ENCODE measurements at regions not wholly inside any gene's neighbourhood (a gene's known extent, or its start where the extent isn't known, plus 50 kb on each side); places are given as distances from the start of the nearest gene placed in this dataset.

DNA sequence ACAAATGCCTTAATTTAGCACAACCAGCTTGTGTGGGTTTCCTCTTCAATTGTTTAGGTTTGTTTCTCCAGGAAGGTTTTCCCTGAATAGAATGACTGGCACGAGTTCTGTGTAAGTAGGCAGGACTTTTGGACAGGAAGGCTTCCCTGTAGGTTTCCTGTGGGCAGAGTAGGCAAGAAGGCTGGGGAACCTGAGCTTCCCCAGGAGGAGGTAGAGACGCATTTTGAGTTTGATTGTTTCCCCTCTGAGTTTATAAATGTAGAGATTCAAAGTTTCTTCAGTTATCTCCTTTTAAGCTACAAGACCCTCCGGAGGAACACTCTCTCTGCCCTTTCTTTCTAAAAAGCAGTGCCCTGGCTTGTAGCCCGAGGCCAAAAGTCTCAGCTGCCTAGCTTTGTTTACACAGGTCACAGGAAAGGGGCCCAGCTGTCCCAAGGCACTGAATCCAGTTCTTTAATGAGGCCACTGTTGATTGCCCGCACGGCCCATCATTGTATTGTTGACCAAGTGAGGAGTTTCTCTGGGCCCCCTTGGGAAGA is 66.6 kb upstream of the RDX start:
- H3K4me3 ChIP-seq (ENCODE audit: low read depth, low read length): no peak overlapping the region
- no peak for TF ChIP-seq CTCF (IDR thresholded peaks at IDR 0.05; ENCODE audit: insufficient read depth, low read length, missing control alignments)
- ChIA-PET CTCF (interaction anchor here (1.1 to 7.4 kb wide), 3 partner anchors 13 to 163 kb away, joined by 4 to 88 read pairs (median 4); no protein-coding TSS in a partner anchor), POLR2A (no interaction called here)
- no peak for DNase-seq (ENCODE audit: low read depth, low spot score)

- ChIA-PET POLR2A (no interaction called here), CTCF (interaction anchor here (1.4 to 7.4 kb wide), 3 partner anchors 9 to 166 kb away, joined by 4 to 88 read pairs (median 7); partner anchors contain the start of gene FDX1)
- no peak overlapping the region for H3K4me3 ChIP-seq (ENCODE audit: low read depth, low read length)
- no peak for TF ChIP-seq CTCF (IDR thresholded peaks at IDR 0.05; ENCODE audit: insufficient read depth, low read length, missing control alignments)
- no peak for DNase-seq (ENCODE audit: low read depth, low spot score)
These were observed 63.5 kb upstream of the FDX1 start for GRCh38 chr11:110366291-110366690.

DNA sequence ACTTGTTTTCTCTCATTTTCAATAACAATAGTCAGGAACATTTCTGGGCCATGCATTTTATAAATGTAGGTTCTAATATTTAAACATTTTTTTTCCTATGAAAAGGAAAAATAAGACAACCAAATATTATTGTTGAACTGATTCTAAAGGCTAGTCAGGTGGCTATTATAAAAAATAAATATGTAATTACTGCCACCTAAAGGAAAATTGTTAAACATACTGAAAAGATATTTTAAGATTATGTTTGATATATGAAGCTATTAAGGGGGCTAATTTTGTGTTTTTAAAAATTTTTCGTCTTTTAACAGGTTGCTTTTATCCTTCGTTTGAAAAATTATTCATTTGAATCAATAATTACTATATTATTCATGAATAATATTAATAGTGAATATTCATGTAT is 62.2 kb upstream of the FDX1 start:
- ChIA-PET CTCF (interaction anchor here (0.7 to 7.4 kb wide), 9 partner anchors 10 to 423 kb away, joined by 3 to 88 read pairs (median 4); partner anchors contain the start of gene FDX1), POLR2A (no interaction called here)
- no peak for TF ChIP-seq CTCF (IDR thresholded peaks at IDR 0.05; ENCODE audit: insufficient read depth, low read length, missing control alignments)
- H3K4me3 ChIP-seq (ENCODE audit: low read depth, low read length): no peak overlapping the region
- no peak for DNase-seq (ENCODE audit: low read depth, low spot score)

GRCh38 chr11:110371084-110371483 is 58.7 kb upstream of the FDX1 start:
- CTCF ChIA-PET: interaction anchor here (12.2 kb wide), 1 partner anchor 170 kb away, joined by 206 read pairs; no protein-coding TSS in a partner anchor

DNA sequence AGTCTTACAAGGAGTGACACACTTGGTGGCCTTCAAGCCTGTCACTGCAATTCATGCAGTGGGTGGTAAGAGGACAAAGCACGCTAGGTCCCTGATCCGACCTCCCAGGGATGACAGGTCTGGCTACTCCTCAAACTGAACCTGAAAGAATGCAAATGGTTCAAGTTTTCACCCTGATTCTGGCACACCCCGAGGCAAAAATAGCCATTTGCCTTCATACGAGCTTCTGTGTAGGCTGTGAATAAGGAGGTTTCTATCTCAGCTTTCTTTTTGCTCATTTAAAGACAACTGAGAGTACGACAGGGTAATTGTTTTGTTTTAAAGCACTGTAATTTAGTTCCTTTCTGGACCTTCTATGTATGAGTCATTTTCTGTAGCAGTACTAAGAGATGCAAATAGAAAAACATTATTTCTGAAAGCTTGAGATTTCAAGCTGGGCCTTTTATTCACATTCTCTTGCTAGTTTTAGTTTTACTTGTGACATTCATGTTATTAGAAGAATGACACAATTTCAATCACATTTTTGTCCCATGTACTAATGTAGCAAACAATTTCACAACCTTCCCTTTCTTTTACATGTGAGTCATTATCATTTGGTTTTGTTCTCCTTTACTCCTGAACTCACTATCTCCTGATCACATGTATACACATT is 56.6 kb upstream of the FDX1 start:
- no peak for DNase-seq (ENCODE audit: low read depth, low spot score)
- ChIA-PET POLR2A (no interaction called here), CTCF (interaction anchor here (12.2 kb wide), 1 partner anchor 172 kb away, joined by 206 read pairs; no protein-coding TSS in a partner anchor)
- no peak overlapping the region for H3K4me3 ChIP-seq (ENCODE audit: low read depth, low read length)
- no peak for TF ChIP-seq CTCF (IDR thresholded peaks at IDR 0.05; ENCODE audit: insufficient read depth, low read length, missing control alignments)

More at GRCh38 chr11:110371084-110371483, 58.7 kb upstream of the FDX1 start:
- DNase-seq (ENCODE audit: low read depth, low spot score): no peak
- POLR2A ChIA-PET: no interaction called here
- no peak for TF ChIP-seq CTCF (IDR thresholded peaks at IDR 0.05; ENCODE audit: insufficient read depth, low read length, missing control alignments)
- no peak overlapping the region for H3K4me3 ChIP-seq (ENCODE audit: low read depth, low read length)

GRCh38 chr11:110374921-110375320 is 54.8 kb upstream of the FDX1 start:
- CTCF ChIA-PET: interaction anchor here (0.9 to 12.2 kb wide), 4 partner anchors 13 to 436 kb away, joined by 3 to 206 read pairs (median 4); no protein-coding TSS in a partner anchor
- POLR2A ChIA-PET: no interaction called here
- no peak overlapping the region for H3K4me3 ChIP-seq (ENCODE audit: low read depth, low read length)
- TF ChIP-seq CTCF (IDR thresholded peaks at IDR 0.05; ENCODE audit: insufficient read depth, low read length, missing control alignments): no peak
- no peak for DNase-seq (ENCODE audit: low read depth, low spot score)

Data from AG04449 (cell line).